IMR-90 (cell line): ENCODE measurements at regions not wholly inside any gene's neighbourhood (a gene's known extent, or its start where the extent isn't known, plus 50 kb on each side); places are given as distances from the start of the nearest gene placed in this dataset.

ENCODE experiments used
- ATAC-seq: fragments of 200-7000 bp; cut with Tn5 transposase; 2 replicates; pipeline ENCODE4 v1.9.1; 2020; ENCODE audit warnings: low read depth, mild to moderate bottlenecking, moderate library complexity
- BruUV-seq: library from RNA; stranded (reverse); fragments of 400-500 nt; replicated peaks from 2 replicates; lab custom pipeline; 2021; lab: Mats Ljungman, UMichigan
- CTCF ChIA-PET: fragments of 300-600 bp; formaldehyde crosslinking; extraction: SDS; loops from one replicate; lab custom pipeline; 2021; ENCODE audit warnings: antibody characterized with exemption; lab: Yijun Ruan, JAX
- POLR2A ChIA-PET: fragments of 300-600 bp; sonication (Branson Sonifier 250); formaldehyde crosslinking; loops from one replicate; lab custom pipeline; 2022; ENCODE audit warnings: antibody characterized with exemption; ENCODE audit not compliant: unreplicated experiment; lab: Charles Lee
- DNase-seq: peaks from one replicate; pipeline ENCODE4 v3.0.0; 2013
- H2AFZ ChIP-seq: replicated peaks from 2 replicates; pipeline ENCODE3; 2013; ENCODE audit warnings: low read length, mild to moderate bottlenecking; ENCODE audit not compliant: poor library complexity
- H2AK5ac ChIP-seq: 2 replicates; pipeline ENCODE4 v1.6.1; 2013; ENCODE audit warnings: low read depth, low read length, inconsistent platforms
- H2AK9ac ChIP-seq: replicated peaks from 2 replicates; pipeline ENCODE3; 2013; ENCODE audit warnings: mild to moderate bottlenecking, low read depth, low read length, moderate library complexity; ENCODE audit not compliant: poor library complexity
- H2BK120ac ChIP-seq: 2 replicates; pipeline ENCODE4 v1.6.1; 2013; ENCODE audit warnings: low read depth, low read length, inconsistent platforms
- H2BK15ac ChIP-seq: 3 replicates; pipeline ENCODE4 v1.6.1; 2013; ENCODE audit warnings: low read depth, low read length, inconsistent platforms
- H2BK20ac ChIP-seq: 2 replicates; pipeline ENCODE4 v1.6.1; 2013; ENCODE audit warnings: low read depth, mild to moderate bottlenecking, inconsistent platforms, low read length, moderate library complexity
- H2BK5ac ChIP-seq: 2 replicates; pipeline ENCODE4 v1.6.1; 2013; ENCODE audit warnings: mild to moderate bottlenecking, low read depth, low read length, inconsistent platforms; ENCODE audit not compliant: poor library complexity, severe bottlenecking
- H3K14ac ChIP-seq: replicated peaks from 2 replicates; pipeline ENCODE4 v1.6.1; 2013; ENCODE audit warnings: low read depth, low read length, inconsistent platforms
- H3K18ac ChIP-seq: 2 replicates; pipeline ENCODE4 v1.6.1; 2013; ENCODE audit warnings: low read depth, low read length, control low read depth
- H3K23ac ChIP-seq: 2 replicates; pipeline ENCODE4 v1.6.1; 2013; ENCODE audit warnings: low read depth, low read length, inconsistent platforms
- H3K27ac ChIP-seq: 2 replicates; pipeline ENCODE4 v1.5.1; 2013; ENCODE audit warnings: mild to moderate bottlenecking, control low read depth, low read length; ENCODE audit not compliant: insufficient read depth
- H3K27me3 ChIP-seq: 2 replicates; pipeline ENCODE4 v1.6.1; 2013; ENCODE audit warnings: low read length; ENCODE audit not compliant: control insufficient read depth, insufficient read depth
- H3K36me3 ChIP-seq: 2 replicates; pipeline ENCODE4 v1.6.1; 2013; ENCODE audit warnings: low read length, mixed read lengths; ENCODE audit not compliant: control insufficient read depth, insufficient read depth
- H3K4ac ChIP-seq: 2 replicates; pipeline ENCODE4 v1.6.1; 2013; ENCODE audit warnings: low read depth, low read length, inconsistent platforms
- H3K4me1 ChIP-seq: 2 replicates; pipeline ENCODE4 v1.6.1; 2013; ENCODE audit warnings: low read length, mixed read lengths; ENCODE audit not compliant: control insufficient read depth, insufficient read depth
- H3K4me2 ChIP-seq: 2 replicates; pipeline ENCODE4 v1.6.1; 2013; ENCODE audit warnings: low read depth, mild to moderate bottlenecking, control low read depth, low read length, moderate library complexity
- H3K4me3 ChIP-seq: 2 replicates; pipeline ENCODE4 v1.5.1; 2013; ENCODE audit warnings: low read depth, mild to moderate bottlenecking, control low read depth, low read length, moderate library complexity; ENCODE audit not compliant: insufficient read depth
- H3K56ac ChIP-seq: 2 replicates; pipeline ENCODE4 v1.6.1; 2013; ENCODE audit warnings: low read length, inconsistent platforms; ENCODE audit not compliant: insufficient read depth; ENCODE audit errors: extremely low read depth
- H3K79me1 ChIP-seq, 2 experiments: 2 replicates each; pipeline ENCODE4 v1.6.1; 2013; ENCODE audit warnings: low read length in 2 of 2, inconsistent platforms in 1 of 2, low read depth in 1 of 2
- H3K9ac ChIP-seq: 2 replicates; pipeline ENCODE4 v1.6.1; 2013; ENCODE audit warnings: low read depth, low read length, control low read depth
- H3K9me1 ChIP-seq: 2 replicates; pipeline ENCODE4 v1.6.1; 2013; ENCODE audit warnings: low read length, inconsistent platforms; ENCODE audit not compliant: insufficient read depth
- H3K9me3 ChIP-seq: 2 replicates; pipeline ENCODE4 v1.6.1; 2013; ENCODE audit warnings: low read length; ENCODE audit not compliant: control insufficient read depth, insufficient read depth
- H4K20me1 ChIP-seq: 2 replicates; pipeline ENCODE4 v1.6.1; 2013; ENCODE audit warnings: low read length, inconsistent platforms; ENCODE audit not compliant: insufficient read depth
- H4K5ac ChIP-seq: 2 replicates; pipeline ENCODE4 v1.6.1; 2013; ENCODE audit warnings: mild to moderate bottlenecking, low read depth, low read length, control low read depth
- H4K8ac ChIP-seq, 2 experiments: 2 replicates each; pipeline ENCODE4 v1.6.1; 2013; ENCODE audit warnings: low read depth in 2 of 2, low read length in 2 of 2, control low read depth in 1 of 2, inconsistent platforms in 1 of 2
- H4K91ac ChIP-seq: 2 replicates; pipeline ENCODE4 v1.6.1; 2013; ENCODE audit warnings: low read depth, low read length, inconsistent platforms; ENCODE audit not compliant: insufficient read depth
- BHLHE40 ChIP-seq: fragments of 150-350 bp; IDR thresholded peaks from 2 replicates; pipeline ENCODE4 v1.6.1; 2016; ENCODE audit warnings: mild to moderate bottlenecking, low read depth, low read length
- CEBPB ChIP-seq: IDR thresholded peaks from 2 replicates; pipeline ENCODE4 v1.6.1; 2012; ENCODE audit warnings: low read depth, low read length, improper control_type of control experiment
- CHD1 ChIP-seq: IDR thresholded peaks from 2 replicates; pipeline ENCODE4 v1.6.1; 2012; ENCODE audit warnings: low read depth, low read length, improper control_type of control experiment
- CTCF ChIP-seq: conservative IDR thresholded peaks from 2 replicates; pipeline ENCODE4 v1.5.1; 2012; ENCODE audit warnings: mild to moderate bottlenecking, low read depth, low read length, improper control_type of control experiment
- FOS ChIP-seq: fragments of 150-350 bp; IDR thresholded peaks from 2 replicates; pipeline ENCODE4 v1.6.1; 2016; ENCODE audit warnings: low read depth, low read length
- MAZ ChIP-seq: IDR thresholded peaks from 2 replicates; pipeline ENCODE4 v1.6.1; 2012; ENCODE audit warnings: low read depth, mild to moderate bottlenecking, low read length, improper control_type of control experiment, moderate library complexity, borderline replicate concordance
- POLR2A ChIP-seq: IDR thresholded peaks from 2 replicates; pipeline ENCODE4 v1.6.1; 2012; ENCODE audit warnings: mild to moderate bottlenecking, low read depth, low read length
- RAD21 ChIP-seq: IDR thresholded peaks from 2 replicates; pipeline ENCODE4 v1.6.1; 2012; ENCODE audit warnings: low read length, improper control_type of control experiment
- RCOR1 ChIP-seq: IDR thresholded peaks from 2 replicates; pipeline ENCODE4 v1.6.1; 2012; ENCODE audit warnings: mild to moderate bottlenecking, low read length, improper control_type of control experiment; ENCODE audit not compliant: insufficient replicate concordance
- SMC3 ChIP-seq: fragments of 150-350 bp; IDR thresholded peaks from 2 replicates; pipeline ENCODE4 v1.6.1; 2016; ENCODE audit warnings: low read depth, mild to moderate bottlenecking, antibody characterized with exemption, low read length, moderate library complexity
- WGBS, 2 experiments: methylation state at CpG; one replicate each; pipeline versions ENCODE4 v1.1.5 to v1.1.7; 2013; ENCODE audit warnings: missing lambda C conversion rate in 2 of 2; ENCODE audit not compliant: insufficient read length in 1 of 2; ENCODE audit errors: extremely low coverage in 2 of 2; 5-methylcytosine and 5-hydroxymethylcytosine counted together
- dilution Hi-C: fragments of 300-500 bp; cut with HindIII; formaldehyde crosslinking; loops from one replicate; pipeline ENCODE4 v1.14.3; 2018; ENCODE audit warnings: low sequenced_read_pairs; ENCODE audit not compliant: unreplicated experiment
- in situ Hi-C: fragments of 300-500 bp; cut with MboI; formaldehyde crosslinking; loops from 3 replicates; pipeline ENCODE4 v1.14.3; 2019; ENCODE audit warnings: low sequenced_read_pairs, inconsistent platforms, mixed read lengths
- intact Hi-C: fragments of 100-400 bp; cut with micrococcal nuclease; formaldehyde crosslinking; loops from 2 replicates; pipeline ENCODE4 v1.10.0; 2022

GRCh38 chr1:218692808-218693207 is 347.7 kb downstream of the TGFB2 start:
- Histone ChIP-seq H4K5ac (no peak overlapping the region), H2AFZ (no peak overlapping the region), H3K9me1 (no peaks in the 10 kb centered on the region), H3K4me1 (no peaks in the 10 kb centered on the region), H2BK5ac (no peak overlapping the region), H2BK15ac (no peak overlapping the region; the same call in 2 of the 3 replicates), H2BK20ac (no peak overlapping the region), H2AK5ac (no peak overlapping the region), H3K79me1 (no peaks in the 10 kb centered on the region), H3K14ac (0 out of 2 replicates have a peak overlapping the region, but pooled peaks have one; percentile 20), H3K27ac (no peak overlapping the region), H3K9me3 (peaks cover 4% of the 10 kb centered on the region), H3K56ac (no peak overlapping the region), H3K27me3 (no peaks in the 10 kb centered on the region), H4K8ac (no peak overlapping the region), H3K23ac (no peak overlapping the region), H3K4me2 (no peak overlapping the region), H4K91ac (no peak overlapping the region), H3K9ac (no peak overlapping the region), H3K4me3 (no peak overlapping the region), H3K18ac (no peak overlapping the region), H3K36me3 (no peaks in the 10 kb centered on the region), H3K4ac (no peak overlapping the region), H4K20me1 (no peaks in the 10 kb centered on the region), H2BK120ac (no peak overlapping the region), H2AK9ac (no peak overlapping the region)
- intact Hi-C loops (no loop called here), in situ Hi-C loops (no loop called here), dilution Hi-C loops (no loop called here)
- 100% methylated on average over 1 of the region's 2 CpGs; no CpG with 5 or more reads in 1 of the 2 experiments for WGBS, 2 experiments
- DNase-seq (no peak), ATAC-seq (no peak)
- no TSS peak for BruUV-seq
- POLR2A ChIA-PET, result no interaction called here
- no peak for TF ChIP-seq RCOR1
- TF ChIP-seq CTCF, result no peak
- no peak for TF ChIP-seq SMC3
- TF ChIP-seq MAZ, result no peak
- no peak for TF ChIP-seq POLR2A
- TF ChIP-seq CEBPB, result no peak
- TF ChIP-seq CHD1, result no peak
- TF ChIP-seq RAD21, result no peak
- no peak for TF ChIP-seq BHLHE40
- no peak for TF ChIP-seq FOS
- CTCF ChIA-PET, result interaction anchor here (1.8 kb wide), 1 partner anchor 9 kb away, joined by 5 read pairs; no protein-coding TSS in a partner anchor
